ENCODE measurements at regions not wholly inside any gene's neighbourhood (a gene's known extent, or its start where the extent isn't known, plus 50 kb on each side); places are given as distances from the start of the nearest gene placed in this dataset.

DNA sequence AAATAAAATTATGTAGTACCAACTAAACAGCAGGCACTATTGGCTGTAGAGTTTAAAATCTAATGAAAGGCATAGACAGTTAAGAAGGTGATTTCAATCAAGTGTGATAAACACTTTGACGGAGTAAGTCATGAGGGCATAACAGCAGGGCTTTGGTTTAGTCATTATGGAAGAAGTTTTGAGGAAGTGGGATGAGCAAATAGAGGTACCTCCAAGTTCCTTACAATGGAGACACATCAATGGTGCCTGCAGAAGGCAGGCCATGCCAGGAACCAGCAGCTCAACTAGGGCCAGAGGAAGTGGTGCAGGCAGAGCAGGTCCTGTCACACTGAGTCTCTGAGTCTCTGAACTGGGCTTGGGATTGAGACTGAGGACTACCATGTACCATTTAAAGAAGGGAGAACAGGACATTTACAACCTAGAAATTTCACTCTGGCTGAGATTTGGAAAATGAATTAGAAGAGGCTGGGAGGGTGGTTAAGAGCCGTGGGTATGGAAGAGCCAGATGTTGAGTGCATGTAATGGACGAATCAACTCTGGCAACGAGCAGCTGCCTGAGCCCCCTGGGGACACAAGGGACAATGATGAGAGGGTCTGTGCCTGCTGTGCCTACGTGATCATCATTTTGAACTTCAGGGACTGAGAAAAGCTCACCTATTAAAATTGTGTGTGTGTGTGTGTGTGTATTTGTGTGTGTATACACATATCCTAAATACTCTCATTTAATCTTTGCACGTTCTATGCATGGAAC, 208.7 kb upstream of the POM121L12 start:
- intact Hi-C loops (cut with micrococcal nuclease) (loop anchor here (1.0 kb wide), 1 partner anchor 23 kb away; no protein-coding TSS in a partner anchor), in situ Hi-C loops (cut with MboI; ENCODE audit: low sequenced_read_pairs) (no loop called here), dilution Hi-C loops (cut with HindIII; ENCODE audit: low sequenced_read_pairs, unreplicated experiment) (no loop called here)
- Histone ChIP-seq H3K23ac (ENCODE audit: low read depth, low read length) (no peak overlapping the region), H3K4me2 (ENCODE audit: low read depth, low read length) (no peak overlapping the region), H2AFZ (replicated peaks; ENCODE audit: low read length, poor library complexity) (no peak overlapping the region), H3K9me1 (ENCODE audit: insufficient read depth, low read length) (no peaks in the 10 kb centered on the region), H3K9me3 (ENCODE audit: control insufficient read depth, insufficient read depth, low read length) (peaks cover 6% of the 10 kb centered on the region; the same call in 1 of the 2 replicates), H3K4me3 (ENCODE audit: insufficient read depth, low read depth, low read length) (no peak overlapping the region), H3K4ac (ENCODE audit: low read depth, low read length) (no peak overlapping the region), H2BK15ac (ENCODE audit: low read depth, low read length) (no peak overlapping the region), H4K91ac (ENCODE audit: insufficient read depth, low read depth, low read length) (no peak overlapping the region), H3K56ac (ENCODE audit: extremely low read depth, insufficient read depth, low read length) (no peak overlapping the region), H3K9ac (ENCODE audit: low read depth, low read length) (no peak overlapping the region), H2BK5ac (ENCODE audit: low read depth, low read length, poor library complexity, severe bottlenecking) (no peak overlapping the region), H3K36me3 (ENCODE audit: control insufficient read depth, insufficient read depth, low read length) (no peaks in the 10 kb centered on the region), H3K14ac (replicated peaks; ENCODE audit: low read depth, low read length) (no peak overlapping the region), H2AK5ac (ENCODE audit: low read depth, low read length) (no peak overlapping the region), H3K4me1 (ENCODE audit: control insufficient read depth, insufficient read depth, low read length) (no peaks in the 10 kb centered on the region), H3K79me1 (ENCODE audit: low read depth in 1 of 2, low read length in 2 of 2) (no peaks in the 10 kb centered on the region), H3K27ac (ENCODE audit: insufficient read depth, low read length) (no peak overlapping the region), H2BK120ac (ENCODE audit: low read depth, low read length) (no peak overlapping the region), H4K20me1 (ENCODE audit: insufficient read depth, low read length) (no peaks in the 10 kb centered on the region), H2BK20ac (ENCODE audit: low read depth, low read length) (no peak overlapping the region), H3K18ac (ENCODE audit: low read depth, low read length) (no peak overlapping the region), H3K27me3 (ENCODE audit: control insufficient read depth, insufficient read depth, low read length) (no peaks in the 10 kb centered on the region), H4K5ac (ENCODE audit: low read depth, low read length) (no peak overlapping the region), H2AK9ac (replicated peaks; ENCODE audit: low read depth, low read length, poor library complexity) (no peak overlapping the region), H4K8ac (ENCODE audit: low read depth in 2 of 2, low read length in 2 of 2) (no peak overlapping the region)
- DNase-seq, result no peak
- TF ChIP-seq POLR2A (IDR thresholded peaks at IDR 0.05; ENCODE audit: low read depth, low read length) (no peak), CEBPB (IDR thresholded peaks at IDR 0.05; ENCODE audit: low read depth, low read length) (no peak), RAD21 (IDR thresholded peaks at IDR 0.05; ENCODE audit: low read length) (no peak), BHLHE40 (IDR thresholded peaks at IDR 0.05; ENCODE audit: low read depth, low read length) (no peak), RFX5 (IDR thresholded peaks at IDR 0.05; ENCODE audit: low read depth, low read length) (no peak), SMC3 (IDR thresholded peaks at IDR 0.05; ENCODE audit: low read depth, low read length) (no peak), RCOR1 (IDR thresholded peaks at IDR 0.05; ENCODE audit: insufficient replicate concordance, low read length) (no peak), MXI1 (IDR thresholded peaks at IDR 0.05; ENCODE audit: borderline replicate concordance, low read depth, low read length) (no peak), NFE2L2 (IDR thresholded peaks at IDR 0.05; ENCODE audit: low read depth, low read length) (no peak)
- TF ChIP-seq, protein P1, sequence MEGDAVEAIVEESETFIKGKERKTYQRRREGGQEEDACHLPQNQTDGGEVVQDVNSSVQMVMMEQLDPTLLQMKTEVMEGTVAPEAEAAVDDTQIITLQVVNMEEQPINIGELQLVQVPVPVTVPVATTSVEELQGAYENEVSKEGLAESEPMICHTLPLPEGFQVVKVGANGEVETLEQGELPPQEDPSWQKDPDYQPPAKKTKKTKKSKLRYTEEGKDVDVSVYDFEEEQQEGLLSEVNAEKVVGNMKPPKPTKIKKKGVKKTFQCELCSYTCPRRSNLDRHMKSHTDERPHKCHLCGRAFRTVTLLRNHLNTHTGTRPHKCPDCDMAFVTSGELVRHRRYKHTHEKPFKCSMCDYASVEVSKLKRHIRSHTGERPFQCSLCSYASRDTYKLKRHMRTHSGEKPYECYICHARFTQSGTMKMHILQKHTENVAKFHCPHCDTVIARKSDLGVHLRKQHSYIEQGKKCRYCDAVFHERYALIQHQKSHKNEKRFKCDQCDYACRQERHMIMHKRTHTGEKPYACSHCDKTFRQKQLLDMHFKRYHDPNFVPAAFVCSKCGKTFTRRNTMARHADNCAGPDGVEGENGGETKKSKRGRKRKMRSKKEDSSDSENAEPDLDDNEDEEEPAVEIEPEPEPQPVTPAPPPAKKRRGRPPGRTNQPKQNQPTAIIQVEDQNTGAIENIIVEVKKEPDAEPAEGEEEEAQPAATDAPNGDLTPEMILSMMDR (conservative IDR thresholded peaks at IDR 0.05; ENCODE audit: low read depth, low read length), result no peak
- TF ChIP-seq, protein P2, sequence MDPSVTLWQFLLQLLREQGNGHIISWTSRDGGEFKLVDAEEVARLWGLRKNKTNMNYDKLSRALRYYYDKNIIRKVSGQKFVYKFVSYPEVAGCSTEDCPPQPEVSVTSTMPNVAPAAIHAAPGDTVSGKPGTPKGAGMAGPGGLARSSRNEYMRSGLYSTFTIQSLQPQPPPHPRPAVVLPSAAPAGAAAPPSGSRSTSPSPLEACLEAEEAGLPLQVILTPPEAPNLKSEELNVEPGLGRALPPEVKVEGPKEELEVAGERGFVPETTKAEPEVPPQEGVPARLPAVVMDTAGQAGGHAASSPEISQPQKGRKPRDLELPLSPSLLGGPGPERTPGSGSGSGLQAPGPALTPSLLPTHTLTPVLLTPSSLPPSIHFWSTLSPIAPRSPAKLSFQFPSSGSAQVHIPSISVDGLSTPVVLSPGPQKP (IDR thresholded peaks at IDR 0.05; ENCODE audit: borderline replicate concordance, low read depth, low read length), result no peak
- TF ChIP-seq, protein P3, sequence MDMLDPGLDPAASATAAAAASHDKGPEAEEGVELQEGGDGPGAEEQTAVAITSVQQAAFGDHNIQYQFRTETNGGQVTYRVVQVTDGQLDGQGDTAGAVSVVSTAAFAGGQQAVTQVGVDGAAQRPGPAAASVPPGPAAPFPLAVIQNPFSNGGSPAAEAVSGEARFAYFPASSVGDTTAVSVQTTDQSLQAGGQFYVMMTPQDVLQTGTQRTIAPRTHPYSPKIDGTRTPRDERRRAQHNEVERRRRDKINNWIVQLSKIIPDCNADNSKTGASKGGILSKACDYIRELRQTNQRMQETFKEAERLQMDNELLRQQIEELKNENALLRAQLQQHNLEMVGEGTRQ (IDR thresholded peaks at IDR 0.05; ENCODE audit: low read depth, low read length), result no peak
- CTCF ChIA-PET, result no interaction called here
- no peak for ATAC-seq (ENCODE audit: low read depth)
- WGBS, 2 experiments (ENCODE audit: extremely low coverage in 2 of 2, insufficient read length in 1 of 2), result 33% methylated on average over 1 of the region's 6 CpGs; no CpG with 5 or more reads in 1 of the 2 experiments
- POLR2A ChIA-PET (ENCODE audit: unreplicated experiment), result no interaction called here
- no TSS peak for BruUV-seq (replicated peaks)
